AG04450 (cell line): ENCODE measurements at regions not wholly inside any gene's neighbourhood (a gene's known extent, or its start where the extent isn't known, plus 50 kb on each side); places are given as distances from the start of the nearest gene placed in this dataset.
"Not testable (repeated sequence)": the region's sequence is repeated elsewhere in the genome, so short reads cannot be mapped to it uniquely, and the experiment has no call there.

ENCODE experiments used
- CTCF ChIA-PET: fragments of 300-600, 350-600 bp; formaldehyde crosslinking; extraction: SDS; loops from one replicate; lab custom pipeline; 2022; ENCODE audit warnings: antibody characterized with exemption, inconsistent platforms; lab: Charles Lee
- POLR2A ChIA-PET: fragments of 350-600 bp; formaldehyde crosslinking; extraction: SDS; loops from one replicate; lab custom pipeline; 2021; ENCODE audit warnings: antibody characterized with exemption, inconsistent platforms; lab: Yijun Ruan, JAX
- DNase-seq: peaks from one replicate; pipeline ENCODE4 v3.0.0-alpha.2; 2011; ENCODE audit warnings: low read depth, low spot score
- H3K27ac ChIP-seq: one replicate; pipeline ENCODE4 v1.5.1; 2012; ENCODE audit warnings: low read depth, low read length, control low read depth
- H3K27me3 ChIP-seq: one replicate; pipeline ENCODE4 v1.6.0; 2012; ENCODE audit warnings: low read length; ENCODE audit not compliant: control insufficient read depth, insufficient read depth
- H3K4me3 ChIP-seq: 2 replicates; pipeline ENCODE4 v1.5.1; 2011; ENCODE audit warnings: mild to moderate bottlenecking, low read depth, low read length, control low read depth
- H3K9me3 ChIP-seq: 2 replicates; pipeline ENCODE4 v1.5.1; 2012; ENCODE audit warnings: low read length; ENCODE audit not compliant: control insufficient read depth, insufficient read depth
- TF ChIP-seq, protein P1 (sequence below): IDR thresholded peaks from 2 replicates; pipeline ENCODE4 v1.5.1; 2011; ENCODE audit warnings: low read depth, low read length, control low read depth, inconsistent platforms

GRCh38 chr7:85686401-85687181 lies 499.7 kb upstream of the SEMA3D start:
- POLR2A ChIA-PET, result no interaction called here
- Histone ChIP-seq H3K27me3 (no peaks in the 10 kb centered on the region), H3K4me3 (no peak overlapping the region), H3K27ac (no peak overlapping the region), H3K9me3 (no peaks in the 10 kb centered on the region)
- TF ChIP-seq, protein P1, sequence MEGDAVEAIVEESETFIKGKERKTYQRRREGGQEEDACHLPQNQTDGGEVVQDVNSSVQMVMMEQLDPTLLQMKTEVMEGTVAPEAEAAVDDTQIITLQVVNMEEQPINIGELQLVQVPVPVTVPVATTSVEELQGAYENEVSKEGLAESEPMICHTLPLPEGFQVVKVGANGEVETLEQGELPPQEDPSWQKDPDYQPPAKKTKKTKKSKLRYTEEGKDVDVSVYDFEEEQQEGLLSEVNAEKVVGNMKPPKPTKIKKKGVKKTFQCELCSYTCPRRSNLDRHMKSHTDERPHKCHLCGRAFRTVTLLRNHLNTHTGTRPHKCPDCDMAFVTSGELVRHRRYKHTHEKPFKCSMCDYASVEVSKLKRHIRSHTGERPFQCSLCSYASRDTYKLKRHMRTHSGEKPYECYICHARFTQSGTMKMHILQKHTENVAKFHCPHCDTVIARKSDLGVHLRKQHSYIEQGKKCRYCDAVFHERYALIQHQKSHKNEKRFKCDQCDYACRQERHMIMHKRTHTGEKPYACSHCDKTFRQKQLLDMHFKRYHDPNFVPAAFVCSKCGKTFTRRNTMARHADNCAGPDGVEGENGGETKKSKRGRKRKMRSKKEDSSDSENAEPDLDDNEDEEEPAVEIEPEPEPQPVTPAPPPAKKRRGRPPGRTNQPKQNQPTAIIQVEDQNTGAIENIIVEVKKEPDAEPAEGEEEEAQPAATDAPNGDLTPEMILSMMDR, result no peak
- CTCF ChIA-PET, result no interaction called here
- DNase-seq, result no peak

- POLR2A ChIA-PET, result no interaction called here
Observed at GRCh38 chr7:85685901-85686300, 499.0 kb upstream of the SEMA3D start.

GRCh38 chr7:85682833-85683620 lies 496.2 kb upstream of the SEMA3D start:
- ChIA-PET CTCF (no interaction called here), POLR2A (no interaction called here)
- DNase-seq, result no peak
- no peaks in the 10 kb centered on the region; the same call in 1 of the 2 replicates for H3K9me3 ChIP-seq
- no peak overlapping the region for H3K4me3 ChIP-seq
- TF ChIP-seq, protein P1, result no peak
- no peak overlapping the region for H3K27ac ChIP-seq
- no peaks in the 10 kb centered on the region for H3K27me3 ChIP-seq

More at GRCh38 chr7:85685901-85686300, 499.0 kb upstream of the SEMA3D start:
- H3K27ac ChIP-seq, result no peak overlapping the region
- H3K27me3 ChIP-seq, result no peaks in the 10 kb centered on the region
- CTCF ChIA-PET, result no interaction called here
- no peaks in the 10 kb centered on the region for H3K9me3 ChIP-seq
- H3K4me3 ChIP-seq, result no peak overlapping the region
- TF ChIP-seq, protein P1, result no peak
- no peak for DNase-seq

DNA sequence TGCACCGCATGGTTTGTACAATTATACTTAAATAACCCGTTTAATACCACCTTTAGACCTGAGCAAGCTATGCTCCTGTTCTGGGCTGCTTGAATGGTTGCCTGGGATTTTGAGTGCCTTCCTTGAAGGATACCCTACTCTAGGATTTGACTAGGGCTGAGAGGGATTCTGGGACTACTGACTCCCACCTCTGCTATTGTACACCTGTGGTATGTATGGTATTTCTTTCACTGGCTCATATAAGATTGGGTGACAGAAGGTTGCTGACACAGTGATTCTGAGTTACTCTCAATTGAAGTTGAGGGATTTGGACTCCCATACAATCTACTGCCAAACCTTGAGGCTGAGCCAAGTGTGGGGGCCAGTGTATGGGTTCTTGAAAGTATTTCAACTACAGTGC lies 494.4 kb upstream of the SEMA3D start:
- no peak overlapping the region for H3K27ac ChIP-seq
- ChIA-PET CTCF (no interaction called here), POLR2A (no interaction called here)
- H3K4me3 ChIP-seq, result no peak overlapping the region
- TF ChIP-seq, protein P1, result no peak
- no peak for DNase-seq
- H3K9me3 ChIP-seq, result no peaks in the 10 kb centered on the region; the same call in 1 of the 2 replicates
- no peaks in the 10 kb centered on the region for H3K27me3 ChIP-seq

- POLR2A ChIA-PET, H3K4me3 ChIP-seq, DNase-seq, CTCF ChIA-PET, H3K9me3 ChIP-seq, H3K27me3 ChIP-seq, H3K27ac ChIP-seq: not testable (repeated sequence)
Observed at GRCh38 chr7:85675093-85675492, 488.2 kb upstream of the SEMA3D start.
